Rectal smooth muscle tissue (tissue), 1 donor: ENCODE measurements at regions not wholly inside any gene's neighbourhood (a gene's known extent, or its start where the extent isn't known, plus 50 kb on each side); places are given as distances from the start of the nearest gene placed in this dataset.
"Not testable (repeated sequence)": the region's sequence is repeated elsewhere in the genome, so short reads cannot be mapped to it uniquely, and the experiment has no call there.

Experiments used
- H3K27ac ChIP-seq: one replicate; pipeline ENCODE4 v1.7.0; 2013; ENCODE audit warnings: low read depth, low read length, inconsistent platforms
- H3K27me3 ChIP-seq: one replicate; pipeline ENCODE4 v1.7.0; 2013; ENCODE audit warnings: low read length; ENCODE audit not compliant: control insufficient read depth, insufficient read depth
- H3K36me3 ChIP-seq: one replicate; pipeline ENCODE4 v1.7.0; 2013; ENCODE audit warnings: low read length; ENCODE audit not compliant: control insufficient read depth, insufficient read depth
- H3K4me1 ChIP-seq: one replicate; pipeline ENCODE4 v1.7.0; 2013; ENCODE audit warnings: low read length; ENCODE audit not compliant: control insufficient read depth, insufficient read depth
- H3K4me3 ChIP-seq: one replicate; pipeline ENCODE4 v1.7.0; 2013; ENCODE audit warnings: low read length
- H3K9ac ChIP-seq: one replicate; pipeline ENCODE4 v1.7.0; 2013; ENCODE audit warnings: low read length

- no peak overlapping the region for H3K4me3 ChIP-seq
- H3K9ac ChIP-seq, result no peak overlapping the region
- H3K27me3 ChIP-seq, result no peaks in the 10 kb centered on the region
- H3K36me3 ChIP-seq, result no peaks in the 10 kb centered on the region
- no peaks in the 10 kb centered on the region for H3K4me1 ChIP-seq
- no peak overlapping the region for H3K27ac ChIP-seq
These were observed 87.5 kb upstream of the ZBTB18 start for GRCh38 chr1:243963571-243963970.

- Histone ChIP-seq H3K27ac (no peak overlapping the region), H3K9ac (no peak overlapping the region)
These were observed 88.5 kb upstream of the ZBTB18 start for GRCh38 chr1:243962541-243962940.

GRCh38 chr1:243959998-243960397 is 91.1 kb upstream of the ZBTB18 start:
- H3K27ac ChIP-seq, result no peak overlapping the region
- H3K27me3 ChIP-seq, result no peaks in the 10 kb centered on the region
- H3K4me3 ChIP-seq, result no peak overlapping the region
- no peak overlapping the region for H3K9ac ChIP-seq
- H3K36me3 ChIP-seq, result no peaks in the 10 kb centered on the region
- no peaks in the 10 kb centered on the region for H3K4me1 ChIP-seq

More at GRCh38 chr1:243962541-243962940, 88.5 kb upstream of the ZBTB18 start:
- no peak overlapping the region for H3K4me3 ChIP-seq
- H3K4me1 ChIP-seq, result no peaks in the 10 kb centered on the region
- no peaks in the 10 kb centered on the region for H3K36me3 ChIP-seq
- H3K27me3 ChIP-seq, result no peaks in the 10 kb centered on the region

- Histone ChIP-seq H3K4me1 (no peaks in the 10 kb centered on the region), H3K4me3 (no peak overlapping the region), H3K27me3 (no peaks in the 10 kb centered on the region), H3K9ac (no peak overlapping the region), H3K36me3 (no peaks in the 10 kb centered on the region), H3K27ac (no peak overlapping the region)
These were observed 93.9 kb upstream of the ZBTB18 start for GRCh38 chr1:243957141-243957540.

DNA sequence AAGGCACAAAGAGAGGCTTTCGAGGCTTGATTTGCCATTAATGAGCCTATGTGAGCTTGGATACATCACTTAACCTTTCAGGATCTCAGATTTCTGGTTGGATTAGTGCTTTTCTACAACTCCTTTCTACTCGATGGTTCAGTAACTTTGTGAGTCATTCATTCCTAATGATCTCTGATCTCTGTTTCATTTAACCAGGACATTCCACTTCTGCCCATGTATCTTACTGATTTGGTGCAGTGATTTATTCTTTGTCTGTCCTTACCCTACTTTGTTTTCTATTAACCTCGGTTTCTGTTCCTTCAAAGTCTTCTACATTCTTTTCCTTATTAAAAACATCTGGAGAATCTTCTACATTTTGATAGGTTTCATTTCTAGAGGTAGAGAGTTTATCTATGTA is 94.6 kb upstream of the ZBTB18 start:
- Histone ChIP-seq H3K9ac (no peak overlapping the region), H3K36me3 (no peaks in the 10 kb centered on the region), H3K27ac (no peak overlapping the region), H3K4me1 (no peaks in the 10 kb centered on the region), H3K27me3 (no peaks in the 10 kb centered on the region), H3K4me3 (no peak overlapping the region)

DNA sequence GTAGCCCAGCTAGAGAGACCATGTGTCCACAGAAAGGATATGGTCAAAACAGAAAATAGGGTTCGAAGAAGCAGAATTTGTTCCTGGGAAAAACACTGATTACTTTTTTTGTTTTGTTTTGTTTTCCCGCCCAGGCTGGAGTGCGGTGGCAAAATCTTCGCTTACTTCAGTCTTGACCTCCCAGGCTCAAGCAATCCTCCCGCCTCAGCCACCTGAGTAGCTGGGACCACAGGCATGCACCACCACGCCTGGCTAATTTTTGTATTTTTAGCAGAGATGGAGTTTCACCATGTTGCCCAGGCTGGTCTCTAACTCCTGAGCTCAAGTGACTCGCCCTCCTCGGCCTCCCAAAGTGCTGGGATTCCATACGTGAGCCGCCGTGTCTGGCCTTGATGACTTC is 99.9 kb upstream of the ZBTB18 start:
- H3K27ac ChIP-seq, H3K4me1 ChIP-seq, H3K9ac ChIP-seq, H3K27me3 ChIP-seq, H3K4me3 ChIP-seq, H3K36me3 ChIP-seq: not testable (repeated sequence)

- Histone ChIP-seq H3K27me3 (no peaks in the 10 kb centered on the region), H3K36me3 (no peaks in the 10 kb centered on the region), H3K4me1 (no peaks in the 10 kb centered on the region), H3K27ac (no peak overlapping the region), H3K9ac (no peak overlapping the region), H3K4me3 (no peak overlapping the region)
These were observed 100.1 kb upstream of the AKT3 start for GRCh38 chr1:243950166-243950565.

DNA sequence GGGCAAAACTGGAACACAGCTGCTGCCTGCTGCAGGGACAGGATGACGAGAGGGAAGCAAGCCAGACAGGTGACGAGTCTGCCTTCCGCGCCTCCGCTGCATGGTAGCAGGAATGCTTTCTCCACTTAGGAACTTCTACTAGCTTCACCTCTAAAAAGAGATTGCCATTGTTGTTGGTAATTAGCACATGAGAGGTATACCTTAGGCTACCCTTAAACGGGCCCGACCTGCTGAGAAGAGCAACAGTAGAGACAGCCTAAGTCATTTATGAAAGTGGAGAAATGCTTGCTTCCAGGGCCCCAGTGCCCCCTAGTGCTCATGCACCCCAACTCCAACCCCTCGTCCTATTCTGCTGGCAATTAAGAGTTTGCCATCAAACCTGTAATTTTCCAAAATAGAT is 96.9 kb upstream of the AKT3 start:
- Histone ChIP-seq H3K27ac (no peak overlapping the region), H3K4me3 (no peak overlapping the region), H3K9ac (no peak overlapping the region), H3K27me3 (no peaks in the 10 kb centered on the region), H3K4me1 (no peaks in the 10 kb centered on the region), H3K36me3 (no peaks in the 10 kb centered on the region)

GRCh38 chr1:243946253-243946652 is 96.2 kb upstream of the AKT3 start:
- Histone ChIP-seq H3K4me1 (no peaks in the 10 kb centered on the region), H3K4me3 (no peak overlapping the region), H3K27ac (no peak overlapping the region), H3K36me3 (no peaks in the 10 kb centered on the region), H3K27me3 (no peaks in the 10 kb centered on the region), H3K9ac (no peak overlapping the region)

DNA sequence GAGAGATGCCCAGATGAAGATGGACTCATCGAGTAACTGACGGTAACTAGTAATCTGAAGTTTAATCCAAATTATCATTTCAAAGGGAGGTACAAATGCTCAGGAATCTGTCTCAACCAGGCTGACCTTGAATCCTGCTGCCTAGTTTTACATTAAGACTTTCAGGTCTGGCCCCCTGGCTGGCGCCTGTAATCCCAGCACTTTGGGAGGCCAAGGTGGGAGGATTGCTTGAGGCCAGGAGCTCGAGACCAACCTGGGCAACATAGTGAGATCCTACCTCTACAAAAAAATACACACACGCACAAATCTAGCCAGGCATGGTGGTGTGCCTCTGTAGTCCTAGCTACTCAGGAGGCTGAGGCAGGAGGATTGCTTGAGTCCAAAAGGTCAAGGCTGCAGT is 95.7 kb upstream of the AKT3 start:
- Histone ChIP-seq H3K27me3 (no peaks in the 10 kb centered on the region), H3K36me3 (no peaks in the 10 kb centered on the region), H3K27ac (no peak overlapping the region), H3K4me1 (no peaks in the 10 kb centered on the region), H3K4me3 (no peak overlapping the region), H3K9ac (no peak overlapping the region)

DNA sequence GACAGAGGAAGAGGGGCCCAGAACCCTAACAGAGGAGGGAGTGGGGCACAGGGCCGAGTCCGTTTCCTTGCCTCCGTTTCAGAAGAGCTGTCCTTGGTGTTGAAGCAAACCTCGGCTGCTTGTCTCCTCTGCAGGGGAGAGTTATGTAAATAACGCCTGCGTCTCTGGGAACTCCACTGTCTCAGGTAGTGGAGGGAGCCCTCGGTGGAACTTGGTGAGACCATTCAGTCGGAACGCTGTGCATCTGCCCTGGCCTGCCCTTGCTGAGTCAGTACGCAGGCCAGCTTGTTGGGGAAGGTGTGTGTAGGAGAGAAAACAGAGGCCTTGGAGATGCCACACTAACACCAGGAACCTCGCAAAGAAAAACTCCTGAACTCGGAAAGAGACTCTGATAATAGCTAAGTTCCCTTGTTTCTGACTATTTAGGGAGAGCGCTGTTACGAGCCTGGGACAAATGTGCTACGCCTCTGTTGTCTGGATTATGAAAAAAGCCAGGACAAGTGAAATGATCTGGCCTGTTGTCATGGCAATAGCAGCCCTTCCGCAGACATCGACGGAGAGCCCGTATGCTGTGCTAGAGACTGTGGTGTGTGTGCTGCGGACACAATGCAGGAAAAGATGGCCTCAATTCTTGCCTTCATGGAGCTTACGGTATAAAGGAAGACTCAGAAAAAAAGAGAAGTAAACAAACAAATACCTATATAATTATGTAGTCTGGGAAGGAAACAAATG is 94.6 kb upstream of the AKT3 start:
- no peak overlapping the region for H3K4me3 ChIP-seq
- H3K4me1 ChIP-seq, result no peaks in the 10 kb centered on the region
- no peak overlapping the region for H3K9ac ChIP-seq
- no peaks in the 10 kb centered on the region for H3K27me3 ChIP-seq
- H3K36me3 ChIP-seq, result no peaks in the 10 kb centered on the region
- H3K27ac ChIP-seq, result no peak overlapping the region

DNA sequence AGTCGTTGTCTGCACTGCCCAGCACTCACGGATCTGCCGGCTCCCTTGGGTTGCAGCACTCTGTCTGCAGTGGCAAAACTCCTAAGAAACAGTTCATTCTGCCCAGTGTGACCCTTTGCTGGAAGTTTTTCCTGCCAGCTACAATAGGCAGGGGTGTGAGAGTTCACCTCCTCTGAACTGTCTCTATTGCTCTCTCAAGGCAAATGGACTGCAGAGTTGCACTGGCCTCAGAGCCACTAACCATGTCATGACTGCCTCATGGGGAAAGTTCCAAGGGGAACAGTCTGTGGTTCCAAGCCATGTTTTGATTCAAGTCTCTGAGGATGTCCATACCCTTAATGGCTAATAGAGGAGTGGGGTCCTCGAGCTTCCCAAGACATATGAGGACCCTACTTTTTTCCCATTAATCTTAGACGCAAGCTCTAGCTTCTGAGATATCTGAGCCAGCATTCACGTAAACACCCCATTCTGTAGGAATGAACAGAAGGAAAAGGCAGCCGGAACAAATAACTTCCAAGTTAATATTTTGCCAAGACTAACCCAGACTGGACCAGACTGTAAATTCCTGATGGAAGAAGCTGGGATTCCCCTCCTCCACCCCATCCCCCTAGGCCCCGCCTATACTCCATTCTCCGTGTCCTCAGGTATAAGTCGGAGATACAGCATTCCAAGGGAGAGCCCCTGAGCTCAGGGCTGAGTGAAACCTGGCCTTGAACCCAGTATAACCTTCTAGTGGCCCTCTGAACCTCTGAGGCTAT is 93.8 kb upstream of the AKT3 start:
- Histone ChIP-seq H3K9ac (no peak overlapping the region), H3K4me3 (no peak overlapping the region), H3K27ac (no peak overlapping the region), H3K27me3 (no peaks in the 10 kb centered on the region), H3K36me3 (no peaks in the 10 kb centered on the region), H3K4me1 (no peaks in the 10 kb centered on the region)
